NCI-H748 (cell line): ENCODE measurements at regions not wholly inside any gene's neighbourhood (a gene's known extent, or its start where the extent isn't known, plus 50 kb on each side); places are given as distances from the start of the nearest gene placed in this dataset.

Source experiments
- DNase-seq: peaks from one replicate; lab custom pipeline; 2025; ENCODE audit not compliant: unreplicated experiment; lab: John Stamatoyannopoulos, UW

DNA sequence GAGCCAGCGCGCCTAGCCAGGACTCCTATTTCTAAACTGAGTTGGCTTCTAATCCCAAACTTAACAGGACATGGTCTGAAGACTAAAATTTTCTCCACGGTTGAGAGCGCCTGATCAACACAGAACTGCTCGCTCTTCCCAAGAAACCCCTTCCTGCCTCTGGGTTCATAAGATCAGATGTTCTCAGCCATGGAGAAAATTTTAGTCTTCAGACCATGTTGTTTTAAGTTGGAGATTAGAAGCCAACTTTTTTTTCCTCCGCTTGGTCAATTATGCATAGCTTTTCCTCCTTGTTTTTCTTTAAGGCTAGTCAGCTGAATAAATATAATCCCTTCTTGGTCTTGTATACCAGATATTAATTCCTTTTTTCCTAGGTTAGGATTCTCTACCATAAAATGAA is 356.6 kb upstream of the ADAMTS9 start:
- no peak for DNase-seq

DNA sequence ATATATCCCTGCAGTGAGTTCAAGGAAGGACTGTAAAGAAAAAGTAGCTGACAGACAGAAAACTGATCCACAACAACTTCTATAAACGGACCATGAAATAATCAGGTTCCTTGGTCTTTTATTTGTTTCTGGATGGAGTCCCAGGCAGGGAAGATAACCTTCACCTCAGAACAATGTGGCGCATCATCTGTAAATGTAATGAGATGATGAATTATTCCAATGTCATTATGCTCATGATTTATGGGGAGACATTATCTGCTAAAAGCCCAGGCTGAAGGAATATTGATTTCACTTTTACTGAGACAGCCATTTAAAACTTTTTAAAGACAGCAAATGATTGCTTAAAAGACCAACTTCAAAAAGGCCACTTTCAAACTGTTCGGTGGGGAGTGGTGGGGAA is 354.9 kb upstream of the ADAMTS9 start:
- DNase-seq, result no peak

DNA sequence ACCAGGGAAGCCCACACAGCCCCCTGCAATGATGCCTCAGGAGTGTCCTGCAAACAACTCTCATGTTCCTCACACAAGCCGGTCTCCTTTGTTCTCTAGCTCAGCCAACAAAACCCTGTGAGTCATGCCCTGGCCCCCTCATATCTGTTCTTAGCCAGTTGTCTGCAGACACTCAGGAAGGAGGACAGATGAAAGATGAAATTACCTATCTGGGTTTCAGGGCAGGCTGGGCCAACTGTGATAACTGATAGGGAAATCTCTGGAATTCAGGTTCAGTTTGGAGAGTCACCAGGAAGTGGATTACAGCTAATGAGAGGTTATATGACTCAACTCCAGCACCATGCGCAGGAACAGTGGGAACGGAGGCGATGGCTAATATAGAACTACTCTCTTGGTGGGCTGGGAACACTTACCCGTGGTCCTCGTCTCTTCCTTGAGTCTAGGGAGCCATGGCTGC is 352.0 kb upstream of the ADAMTS9 start:
- DNase-seq, result no peak

DNA sequence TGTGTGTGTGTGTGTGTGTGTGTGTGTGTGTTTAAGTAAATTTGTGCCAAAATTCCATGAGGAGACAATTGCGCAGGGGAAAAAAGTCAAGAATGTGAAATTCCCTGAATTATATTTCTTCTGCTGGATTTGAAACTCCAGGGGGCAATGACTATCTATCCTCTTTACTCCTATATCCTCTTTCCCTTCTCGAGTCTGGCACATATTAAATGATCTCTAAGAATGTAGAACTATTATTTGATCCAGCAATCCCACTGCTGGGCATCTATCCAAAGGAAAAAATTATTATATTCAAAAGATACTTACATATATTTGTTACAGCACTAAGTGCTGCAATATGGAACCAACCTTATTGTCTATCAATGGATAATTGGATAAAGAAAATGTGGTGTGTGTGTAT is 350.1 kb upstream of the ADAMTS9 start:
- DNase-seq, result no peak

DNA sequence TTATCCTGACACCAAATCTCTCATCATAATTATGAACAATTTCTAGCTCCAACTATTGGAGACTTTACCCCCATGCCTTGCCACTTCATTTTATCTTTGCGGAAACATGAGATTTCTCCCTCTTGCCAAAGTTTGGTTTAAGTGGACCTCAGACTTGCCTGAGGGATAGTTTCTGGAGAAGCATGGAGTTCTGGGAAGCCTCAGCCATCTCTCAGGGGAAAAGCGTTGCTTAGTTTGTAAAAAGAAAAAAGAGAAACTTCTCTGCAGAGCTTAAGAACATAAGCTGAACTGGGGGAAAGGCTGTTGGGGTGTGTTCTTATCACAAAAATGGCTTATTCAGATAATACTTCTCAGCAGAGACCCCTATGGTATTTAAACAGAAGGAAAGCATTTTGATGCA is 347.4 kb upstream of the ADAMTS9 start:
- DNase-seq, result no peak

DNA sequence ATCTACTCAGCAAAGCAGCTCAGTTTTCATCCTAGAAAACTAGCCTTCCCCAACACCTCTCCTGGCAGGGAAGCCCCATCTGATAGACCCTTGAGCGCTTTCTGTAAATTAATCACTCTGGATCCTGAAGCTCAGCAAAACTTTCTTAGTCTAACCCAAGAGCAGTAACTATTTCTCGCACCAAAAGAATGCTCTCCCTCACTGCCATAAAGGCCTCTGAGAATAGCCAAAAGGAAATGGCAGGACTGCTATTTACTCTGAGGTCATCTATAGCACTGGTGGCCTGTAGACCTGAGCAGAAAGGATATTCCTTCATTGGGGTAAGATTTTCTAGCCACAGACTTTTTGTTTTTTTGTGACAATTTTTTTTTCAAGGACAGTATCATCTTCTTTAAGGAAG is 345.8 kb upstream of the ADAMTS9 start:
- DNase-seq, result no peak

DNA sequence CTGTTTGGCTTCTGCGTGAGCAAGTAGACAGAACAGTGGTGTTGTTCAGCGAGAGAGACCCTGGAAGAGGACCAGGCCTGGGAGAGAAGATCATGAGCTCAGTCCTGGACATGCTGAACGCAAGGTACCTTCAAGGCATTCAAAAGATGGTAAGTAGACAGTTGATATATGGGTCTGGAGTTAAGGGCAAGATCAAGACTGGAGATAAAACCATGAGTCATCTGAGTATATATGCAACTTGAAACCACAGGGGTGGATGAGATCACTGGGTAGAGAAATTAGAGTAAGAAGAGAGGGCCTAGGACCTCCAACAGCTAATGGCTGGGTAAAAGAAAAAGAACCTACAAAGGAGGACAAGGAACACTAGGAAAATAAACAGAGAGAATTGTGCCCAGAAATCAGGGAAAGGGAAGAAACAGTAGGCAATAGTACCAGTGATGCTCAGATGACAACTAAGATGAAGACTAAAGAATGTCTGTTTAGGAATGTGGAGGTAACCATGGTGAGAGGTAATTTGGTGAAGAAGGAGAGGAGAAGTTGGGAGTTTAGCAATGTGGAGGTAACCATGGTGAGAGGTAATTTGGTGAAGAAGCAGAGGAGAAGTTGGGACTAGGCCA is 343.2 kb upstream of the ADAMTS9 start:
- DNase-seq, result no peak

DNA sequence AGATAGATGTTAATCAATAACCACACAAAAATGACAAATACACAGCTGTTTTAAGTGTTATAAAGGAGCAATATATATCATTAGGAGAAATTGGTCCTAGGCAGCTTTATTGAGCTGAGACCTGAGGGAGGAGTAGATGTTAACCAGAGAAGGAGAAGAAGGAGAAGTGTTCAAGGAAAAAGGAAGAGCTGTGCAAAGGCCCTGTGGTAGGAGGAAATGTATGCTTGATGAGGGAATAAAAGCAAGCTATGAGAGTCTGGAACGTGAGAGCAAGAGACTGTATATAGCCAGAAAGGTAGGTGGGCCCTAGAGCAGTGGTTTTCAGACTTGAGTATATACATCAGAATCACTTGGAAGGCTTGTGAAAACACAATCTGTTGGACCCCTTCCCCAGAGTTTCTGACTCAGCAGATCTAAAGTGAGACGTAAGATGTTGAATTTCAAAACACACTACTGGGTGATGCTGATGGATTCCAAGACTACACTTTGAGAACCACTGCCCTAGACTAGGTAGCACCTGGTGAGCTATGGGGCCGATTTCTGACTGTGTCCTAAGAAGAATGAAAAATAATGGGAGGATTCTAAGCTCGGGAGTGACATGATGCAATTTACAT is 342.3 kb upstream of the ADAMTS9 start:
- DNase-seq, result no peak

DNA sequence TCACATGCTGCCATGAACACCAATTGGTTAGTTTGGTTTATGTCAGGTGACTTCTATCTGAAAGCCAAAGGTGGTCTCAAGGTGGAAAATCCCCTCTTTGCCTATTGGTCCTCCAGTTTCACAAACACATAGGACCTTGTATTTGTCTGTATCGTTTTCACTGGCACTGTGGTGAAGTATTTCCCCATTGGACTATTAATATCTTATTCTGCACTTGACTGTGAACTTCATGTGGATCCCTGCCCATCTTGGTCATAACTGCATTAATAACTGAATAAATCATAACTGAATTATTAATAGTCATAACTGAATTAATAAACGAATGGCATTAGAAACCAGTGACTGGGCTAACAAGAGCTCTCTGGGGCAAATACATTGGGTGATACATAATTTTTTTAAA is 341.3 kb upstream of the ADAMTS9 start:
- no peak for DNase-seq

DNA sequence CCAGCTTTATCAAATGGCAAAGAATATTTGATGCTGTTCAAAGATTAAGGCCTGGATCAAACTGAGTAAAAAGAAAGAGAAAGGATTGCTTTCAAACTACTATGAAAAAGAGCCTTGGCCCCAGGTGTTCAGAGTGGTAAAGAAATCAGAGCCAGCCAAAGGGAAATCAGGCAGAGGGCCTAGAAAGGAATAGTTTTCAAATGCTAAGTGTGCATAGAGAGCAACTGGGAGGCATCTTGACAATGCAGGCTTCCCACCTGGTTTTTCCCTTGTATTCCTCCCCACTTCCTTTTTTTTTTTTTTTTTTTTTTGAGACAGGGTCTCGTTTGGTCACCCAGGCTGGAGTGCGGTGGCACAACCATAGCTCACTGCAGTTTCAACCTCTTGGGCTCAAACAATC is 340.2 kb upstream of the ADAMTS9 start:
- DNase-seq, result no peak

DNA sequence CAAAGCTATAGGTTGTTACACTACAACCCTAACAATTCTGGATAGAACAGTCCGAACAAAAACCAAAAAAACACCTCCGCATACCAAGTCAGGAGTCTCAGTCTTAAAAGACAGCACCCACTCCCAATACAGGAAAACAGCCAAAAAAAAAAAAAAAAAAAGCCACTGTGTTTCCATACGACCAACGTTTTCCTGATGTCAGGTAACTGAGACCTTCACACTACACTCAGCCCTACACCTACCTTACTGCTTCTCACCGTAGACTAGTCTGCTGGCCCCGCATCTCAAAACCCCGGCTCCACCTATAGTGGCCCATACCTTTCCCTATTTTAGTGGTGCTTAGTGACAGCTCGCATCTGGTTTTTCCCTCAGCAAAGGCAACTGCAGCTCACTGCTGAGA is 339.5 kb upstream of the ADAMTS9 start:
- DNase-seq, result no peak

DNA sequence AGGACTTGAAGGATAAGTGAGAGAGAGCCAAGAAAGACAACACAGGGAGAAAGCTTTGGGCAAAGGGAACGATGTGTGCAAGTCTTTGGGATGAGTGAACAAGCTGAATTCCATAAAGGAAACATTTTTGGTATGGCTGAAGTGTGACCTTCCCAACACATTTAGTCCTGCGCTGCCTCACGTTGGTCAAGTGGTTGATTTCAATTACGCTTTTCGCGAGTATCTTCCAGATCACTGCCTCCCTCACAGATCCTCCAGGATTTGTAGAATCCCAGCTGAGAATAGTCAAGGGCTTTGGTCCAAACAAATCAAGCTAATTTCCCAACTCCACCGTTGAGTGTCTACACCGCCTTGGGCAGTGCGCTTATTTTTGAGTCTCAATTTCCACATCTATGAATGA is 338.4 kb upstream of the ADAMTS9 start:
- no peak for DNase-seq

DNA sequence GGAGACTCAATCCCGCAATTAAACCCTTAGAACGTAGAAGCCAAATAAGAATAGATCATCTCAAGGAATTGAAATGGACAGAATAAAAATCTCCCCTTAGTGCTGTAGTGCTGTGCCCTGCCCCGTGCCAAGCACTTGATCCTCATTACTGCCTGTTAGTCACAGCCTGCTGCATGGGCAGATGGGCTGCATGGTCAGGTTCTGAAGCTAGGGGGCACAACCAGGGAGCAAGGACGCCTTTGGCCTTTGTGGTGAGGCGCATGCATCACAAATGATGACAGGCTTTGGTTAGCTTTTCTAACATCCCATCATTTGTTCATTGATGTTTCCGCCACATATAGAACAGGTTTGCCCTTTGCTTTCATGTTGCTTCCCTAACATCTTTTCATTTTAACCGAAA is 336.3 kb upstream of the ADAMTS9 start:
- DNase-seq, result no peak

DNA sequence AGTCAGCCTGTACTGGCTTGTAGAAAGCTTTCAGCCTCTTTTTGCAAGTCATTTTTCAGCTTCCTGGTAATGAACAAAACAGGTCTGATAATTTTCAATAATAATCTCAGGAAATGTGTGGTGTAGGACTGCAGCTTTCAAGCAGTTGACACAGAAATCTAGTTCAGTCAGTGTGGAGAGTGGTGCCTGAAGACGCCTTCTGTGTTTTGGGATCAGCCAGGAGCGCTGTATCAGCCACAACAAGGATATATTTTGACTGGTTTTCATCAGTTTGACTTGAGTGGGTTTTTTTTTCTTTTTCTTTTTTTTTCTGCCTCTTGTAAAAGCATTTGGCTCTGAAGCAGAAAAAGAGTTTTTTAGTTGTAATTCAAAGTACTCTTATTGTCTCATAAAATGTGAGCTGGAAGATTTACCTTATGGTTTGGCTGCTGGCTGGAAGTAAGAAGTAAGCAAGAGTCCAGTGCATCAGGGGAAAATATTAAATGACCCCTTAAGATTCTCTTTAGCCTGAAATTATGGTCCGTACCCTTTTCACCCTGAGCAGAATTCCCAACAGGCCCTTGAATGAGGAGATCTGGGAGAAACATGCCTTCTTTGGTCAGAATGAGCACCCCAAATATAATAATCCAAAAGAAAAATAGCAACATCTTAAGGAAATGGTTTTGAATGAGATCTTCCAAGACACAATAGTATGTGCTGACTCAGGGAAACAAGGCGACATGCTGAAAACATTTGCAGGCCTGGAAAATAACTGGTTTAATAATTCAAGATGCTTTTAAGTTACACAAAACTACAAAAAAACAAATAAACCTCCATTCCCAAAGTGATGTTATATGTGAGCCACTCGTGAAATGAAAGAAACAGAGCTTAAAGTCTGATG is 332.7 kb upstream of the ADAMTS9 start:
- DNase-seq, result no peak

DNA sequence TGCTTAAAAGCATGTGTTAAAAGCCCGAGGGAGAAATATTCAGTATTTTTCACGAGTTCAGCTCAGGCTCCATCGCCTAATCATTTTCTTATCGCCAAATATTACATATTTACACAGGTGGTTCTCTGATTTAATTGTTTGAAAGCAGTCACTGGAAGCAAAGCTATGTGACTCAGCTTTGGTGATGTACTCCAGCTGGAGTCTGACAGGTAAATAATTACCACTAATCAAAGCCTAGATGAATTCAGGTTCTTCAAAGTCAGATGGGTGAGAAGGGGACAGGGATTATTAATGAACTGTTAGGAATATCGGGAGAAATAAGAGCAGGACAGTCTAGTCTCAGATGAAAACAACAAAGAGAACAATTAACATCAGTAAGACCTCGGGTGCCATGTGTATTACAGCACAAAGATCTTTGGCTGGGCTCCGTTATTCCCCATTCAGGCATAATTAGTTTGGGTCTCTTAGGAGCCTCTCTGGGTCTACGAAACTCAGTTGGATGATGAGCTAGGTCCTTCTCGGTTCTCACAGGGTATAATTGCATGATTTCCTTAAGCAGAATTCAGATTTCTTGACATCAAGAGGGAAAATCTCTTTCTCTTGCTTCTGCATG is 331.7 kb upstream of the ADAMTS9 start:
- DNase-seq, result peak; percentile 38

DNA sequence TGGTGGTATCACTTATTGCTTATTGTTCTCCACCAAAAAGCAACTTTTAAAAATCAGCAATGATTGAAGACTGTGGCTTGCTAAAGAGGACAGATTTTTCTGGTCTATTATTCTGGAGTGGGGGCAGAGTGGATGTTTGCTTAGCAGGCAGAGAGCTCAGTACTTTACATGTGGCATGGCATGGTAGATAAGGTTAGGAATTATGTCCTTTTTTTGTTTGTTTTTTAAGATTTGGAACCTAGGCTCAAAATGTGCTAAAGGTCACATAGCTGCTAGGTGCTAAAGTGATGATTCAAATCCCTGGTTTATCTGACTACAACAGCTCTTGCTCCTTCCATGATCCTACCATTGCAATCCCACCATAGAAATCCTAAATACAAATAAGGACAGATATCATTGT is 331.0 kb upstream of the ADAMTS9 start:
- DNase-seq, result no peak

DNA sequence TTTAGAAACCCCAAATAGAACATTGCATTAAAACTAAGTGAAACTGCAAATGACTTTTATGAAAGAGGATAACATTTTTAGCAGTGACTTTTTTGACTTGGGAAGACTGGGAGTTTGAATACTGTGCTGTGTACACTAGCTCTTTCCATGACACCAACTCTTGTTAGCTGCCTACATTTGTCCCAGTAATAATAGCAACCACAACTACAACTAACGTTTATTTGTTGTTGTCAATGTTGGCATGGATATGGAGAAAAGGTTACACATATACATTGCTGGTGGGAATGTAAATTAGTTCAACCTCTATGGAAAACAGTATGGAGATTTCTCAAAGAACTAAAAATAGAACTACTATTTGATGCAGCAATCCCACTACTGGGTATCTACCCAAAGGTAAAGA is 329.6 kb upstream of the ADAMTS9 start:
- no peak for DNase-seq

DNA sequence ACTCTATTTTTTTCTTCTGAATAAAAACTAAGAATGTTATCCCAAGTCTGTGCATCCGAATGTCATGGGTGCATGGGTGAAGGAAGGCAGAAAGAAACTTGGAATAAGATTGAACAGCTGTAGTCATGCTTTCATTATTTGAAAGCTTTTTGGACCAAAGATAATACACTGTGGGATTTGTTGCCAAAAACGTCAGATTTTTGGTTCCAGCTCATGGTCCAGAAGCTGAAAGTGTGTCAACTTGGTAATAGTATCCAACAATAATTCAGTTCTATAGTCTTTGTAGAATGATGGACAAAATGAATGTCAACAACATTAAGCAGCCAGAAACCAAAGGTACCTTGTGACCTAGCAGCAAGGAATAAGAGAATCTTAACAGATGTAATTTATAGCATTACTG is 327.9 kb upstream of the ADAMTS9 start:
- DNase-seq, result no peak

DNA sequence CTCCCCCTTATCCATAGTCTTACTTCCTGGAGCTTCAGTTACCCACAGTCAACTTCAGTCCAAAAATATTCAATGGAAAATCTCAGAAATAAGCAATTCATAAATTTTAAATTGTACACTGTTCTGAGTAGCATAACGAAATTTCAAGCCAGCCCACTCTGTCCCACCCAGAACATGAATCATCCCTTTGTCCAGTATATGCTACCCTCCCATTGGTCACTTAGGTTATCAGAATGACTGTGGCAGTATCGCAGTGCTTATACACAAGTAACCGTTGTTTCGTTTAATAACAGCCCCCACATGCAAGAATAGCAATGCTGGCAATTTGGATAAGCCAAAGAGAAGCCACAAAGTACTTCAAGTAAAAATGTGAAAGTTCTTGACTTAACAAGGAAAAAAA is 325.3 kb upstream of the ADAMTS9 start:
- no peak for DNase-seq

DNA sequence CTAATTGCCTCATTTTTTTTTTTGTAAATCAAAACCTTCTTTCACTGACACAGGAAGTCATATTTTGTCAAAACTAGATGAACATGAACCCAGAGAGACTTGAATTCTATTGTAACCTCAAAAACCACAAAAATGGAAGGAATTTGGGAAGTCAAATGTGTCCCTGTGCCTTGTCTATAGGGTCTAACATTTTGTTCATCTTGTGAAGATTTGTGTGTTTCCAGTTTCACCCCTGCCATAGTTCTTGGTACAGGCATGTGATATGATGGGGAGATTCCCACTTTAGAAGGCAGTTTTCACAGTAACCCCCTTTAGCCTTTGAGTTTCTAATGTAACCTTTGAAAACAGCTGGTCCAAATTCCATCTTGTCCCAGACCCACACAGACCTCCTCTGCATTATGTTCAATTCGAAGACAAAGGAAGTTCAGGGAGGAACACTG is 318.5 kb upstream of the ADAMTS9 start:
- no peak for DNase-seq

DNA sequence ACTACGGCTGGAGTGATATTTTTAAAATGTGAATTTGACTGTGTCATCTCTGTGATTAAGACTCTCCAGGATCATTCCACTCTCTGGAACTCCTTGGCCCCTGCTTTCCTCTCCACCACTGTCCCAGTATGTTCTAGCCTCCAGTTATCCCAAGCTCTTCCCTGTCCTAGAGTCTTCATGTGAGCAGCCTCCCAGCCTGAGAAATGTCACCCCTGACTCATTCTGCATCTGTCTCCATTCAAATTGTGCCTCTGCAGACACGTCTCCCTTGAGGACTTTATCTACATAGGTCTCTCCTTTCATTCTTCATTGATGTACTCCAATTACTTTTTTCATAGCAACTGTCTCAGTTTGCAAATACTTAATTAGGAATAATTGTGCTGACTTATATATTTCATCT is 317.7 kb upstream of the ADAMTS9 start:
- no peak for DNase-seq

DNA sequence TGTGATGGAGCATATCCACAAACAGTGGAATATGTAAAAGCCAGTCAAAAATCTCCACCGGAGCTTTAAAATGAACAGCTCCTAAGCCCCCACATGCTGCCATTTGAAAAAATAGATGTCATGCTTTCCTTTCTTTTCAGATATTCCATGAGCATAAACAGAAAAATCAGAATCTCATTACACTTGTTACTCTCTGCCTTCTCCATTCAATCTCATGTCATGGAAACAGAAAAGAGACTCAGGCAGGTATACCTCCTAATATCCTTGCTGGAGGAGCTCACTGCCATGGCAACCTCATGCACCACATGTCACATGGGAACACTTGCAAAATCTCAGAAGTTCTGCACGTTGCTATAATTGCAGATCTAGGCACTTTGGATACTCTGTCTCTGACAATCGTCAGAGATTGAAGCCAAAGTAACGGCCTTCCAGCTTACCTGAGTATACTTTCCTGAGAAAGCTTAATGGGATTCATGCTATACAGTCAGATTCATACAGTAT is 317.0 kb upstream of the ADAMTS9 start:
- DNase-seq, result no peak
